ENCODE measurements at regions not wholly inside any gene's neighbourhood (a gene's known extent, or its start where the extent isn't known, plus 50 kb on each side); places are given as distances from the start of the nearest gene placed in this dataset.

DNA sequence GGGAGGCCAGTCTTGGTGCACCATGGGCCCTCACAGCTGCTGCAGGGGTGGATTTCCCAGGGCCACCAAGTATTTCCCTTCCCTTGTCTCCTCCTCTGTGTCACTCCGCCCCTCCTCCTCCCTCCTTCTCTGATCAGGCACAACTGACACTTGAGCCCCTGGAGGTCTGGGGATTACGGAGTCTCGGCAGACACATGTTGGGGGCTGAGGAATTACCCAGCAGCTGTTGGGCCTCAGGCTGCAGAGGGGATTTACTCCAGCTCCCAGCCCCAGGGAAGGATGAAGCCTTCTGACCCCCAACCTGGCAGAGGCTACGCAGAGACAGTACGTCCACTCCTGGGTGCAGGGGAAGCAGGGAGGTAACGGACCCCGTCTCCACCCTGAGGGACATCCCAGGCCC is 420.5 kb upstream of the SULF2 start:
- TF ChIP-seq, protein P1, sequence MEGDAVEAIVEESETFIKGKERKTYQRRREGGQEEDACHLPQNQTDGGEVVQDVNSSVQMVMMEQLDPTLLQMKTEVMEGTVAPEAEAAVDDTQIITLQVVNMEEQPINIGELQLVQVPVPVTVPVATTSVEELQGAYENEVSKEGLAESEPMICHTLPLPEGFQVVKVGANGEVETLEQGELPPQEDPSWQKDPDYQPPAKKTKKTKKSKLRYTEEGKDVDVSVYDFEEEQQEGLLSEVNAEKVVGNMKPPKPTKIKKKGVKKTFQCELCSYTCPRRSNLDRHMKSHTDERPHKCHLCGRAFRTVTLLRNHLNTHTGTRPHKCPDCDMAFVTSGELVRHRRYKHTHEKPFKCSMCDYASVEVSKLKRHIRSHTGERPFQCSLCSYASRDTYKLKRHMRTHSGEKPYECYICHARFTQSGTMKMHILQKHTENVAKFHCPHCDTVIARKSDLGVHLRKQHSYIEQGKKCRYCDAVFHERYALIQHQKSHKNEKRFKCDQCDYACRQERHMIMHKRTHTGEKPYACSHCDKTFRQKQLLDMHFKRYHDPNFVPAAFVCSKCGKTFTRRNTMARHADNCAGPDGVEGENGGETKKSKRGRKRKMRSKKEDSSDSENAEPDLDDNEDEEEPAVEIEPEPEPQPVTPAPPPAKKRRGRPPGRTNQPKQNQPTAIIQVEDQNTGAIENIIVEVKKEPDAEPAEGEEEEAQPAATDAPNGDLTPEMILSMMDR (IDR thresholded peaks at IDR 0.05) = no peak
- no peak for TF ChIP-seq EZH2 (IDR thresholded peaks at IDR 0.05)
